IMR-90 (cell line): ENCODE measurements at regions not wholly inside any gene's neighbourhood (a gene's known extent, or its start where the extent isn't known, plus 50 kb on each side); places are given as distances from the start of the nearest gene placed in this dataset.

ENCODE experiments used
- ATAC-seq: fragments of 200-7000 bp; cut with Tn5 transposase; 2 replicates; pipeline ENCODE4 v1.9.1; 2020; ENCODE audit warnings: low read depth, mild to moderate bottlenecking, moderate library complexity
- BruUV-seq: library from RNA; stranded (reverse); fragments of 400-500 nt; replicated peaks from 2 replicates; lab custom pipeline; 2021; lab: Mats Ljungman, UMichigan
- CTCF ChIA-PET: fragments of 300-600 bp; formaldehyde crosslinking; extraction: SDS; loops from one replicate; lab custom pipeline; 2021; ENCODE audit warnings: antibody characterized with exemption; lab: Yijun Ruan, JAX
- POLR2A ChIA-PET: fragments of 300-600 bp; sonication (Branson Sonifier 250); formaldehyde crosslinking; loops from one replicate; lab custom pipeline; 2022; ENCODE audit warnings: antibody characterized with exemption; ENCODE audit not compliant: unreplicated experiment; lab: Charles Lee
- DNase-seq: peaks from one replicate; pipeline ENCODE4 v3.0.0; 2013
- H2AFZ ChIP-seq: replicated peaks from 2 replicates; pipeline ENCODE3; 2013; ENCODE audit warnings: low read length, mild to moderate bottlenecking; ENCODE audit not compliant: poor library complexity
- H2AK5ac ChIP-seq: 2 replicates; pipeline ENCODE4 v1.6.1; 2013; ENCODE audit warnings: low read depth, low read length, inconsistent platforms
- H2AK9ac ChIP-seq: replicated peaks from 2 replicates; pipeline ENCODE3; 2013; ENCODE audit warnings: mild to moderate bottlenecking, low read depth, low read length, moderate library complexity; ENCODE audit not compliant: poor library complexity
- H2BK120ac ChIP-seq: 2 replicates; pipeline ENCODE4 v1.6.1; 2013; ENCODE audit warnings: low read depth, low read length, inconsistent platforms
- H2BK15ac ChIP-seq: 3 replicates; pipeline ENCODE4 v1.6.1; 2013; ENCODE audit warnings: low read depth, low read length, inconsistent platforms
- H2BK20ac ChIP-seq: 2 replicates; pipeline ENCODE4 v1.6.1; 2013; ENCODE audit warnings: low read depth, mild to moderate bottlenecking, inconsistent platforms, low read length, moderate library complexity
- H2BK5ac ChIP-seq: 2 replicates; pipeline ENCODE4 v1.6.1; 2013; ENCODE audit warnings: mild to moderate bottlenecking, low read depth, low read length, inconsistent platforms; ENCODE audit not compliant: poor library complexity, severe bottlenecking
- H3K14ac ChIP-seq: replicated peaks from 2 replicates; pipeline ENCODE4 v1.6.1; 2013; ENCODE audit warnings: low read depth, low read length, inconsistent platforms
- H3K18ac ChIP-seq: 2 replicates; pipeline ENCODE4 v1.6.1; 2013; ENCODE audit warnings: low read depth, low read length, control low read depth
- H3K23ac ChIP-seq: 2 replicates; pipeline ENCODE4 v1.6.1; 2013; ENCODE audit warnings: low read depth, low read length, inconsistent platforms
- H3K27ac ChIP-seq: 2 replicates; pipeline ENCODE4 v1.5.1; 2013; ENCODE audit warnings: mild to moderate bottlenecking, control low read depth, low read length; ENCODE audit not compliant: insufficient read depth
- H3K27me3 ChIP-seq: 2 replicates; pipeline ENCODE4 v1.6.1; 2013; ENCODE audit warnings: low read length; ENCODE audit not compliant: control insufficient read depth, insufficient read depth
- H3K36me3 ChIP-seq: 2 replicates; pipeline ENCODE4 v1.6.1; 2013; ENCODE audit warnings: low read length, mixed read lengths; ENCODE audit not compliant: control insufficient read depth, insufficient read depth
- H3K4ac ChIP-seq: 2 replicates; pipeline ENCODE4 v1.6.1; 2013; ENCODE audit warnings: low read depth, low read length, inconsistent platforms
- H3K4me1 ChIP-seq: 2 replicates; pipeline ENCODE4 v1.6.1; 2013; ENCODE audit warnings: low read length, mixed read lengths; ENCODE audit not compliant: control insufficient read depth, insufficient read depth
- H3K4me2 ChIP-seq: 2 replicates; pipeline ENCODE4 v1.6.1; 2013; ENCODE audit warnings: low read depth, mild to moderate bottlenecking, control low read depth, low read length, moderate library complexity
- H3K4me3 ChIP-seq: 2 replicates; pipeline ENCODE4 v1.5.1; 2013; ENCODE audit warnings: low read depth, mild to moderate bottlenecking, control low read depth, low read length, moderate library complexity; ENCODE audit not compliant: insufficient read depth
- H3K56ac ChIP-seq: 2 replicates; pipeline ENCODE4 v1.6.1; 2013; ENCODE audit warnings: low read length, inconsistent platforms; ENCODE audit not compliant: insufficient read depth; ENCODE audit errors: extremely low read depth
- H3K79me1 ChIP-seq, 2 experiments: 2 replicates each; pipeline ENCODE4 v1.6.1; 2013; ENCODE audit warnings: low read length in 2 of 2, inconsistent platforms in 1 of 2, low read depth in 1 of 2
- H3K9ac ChIP-seq: 2 replicates; pipeline ENCODE4 v1.6.1; 2013; ENCODE audit warnings: low read depth, low read length, control low read depth
- H3K9me1 ChIP-seq: 2 replicates; pipeline ENCODE4 v1.6.1; 2013; ENCODE audit warnings: low read length, inconsistent platforms; ENCODE audit not compliant: insufficient read depth
- H3K9me3 ChIP-seq: 2 replicates; pipeline ENCODE4 v1.6.1; 2013; ENCODE audit warnings: low read length; ENCODE audit not compliant: control insufficient read depth, insufficient read depth
- H4K20me1 ChIP-seq: 2 replicates; pipeline ENCODE4 v1.6.1; 2013; ENCODE audit warnings: low read length, inconsistent platforms; ENCODE audit not compliant: insufficient read depth
- H4K5ac ChIP-seq: 2 replicates; pipeline ENCODE4 v1.6.1; 2013; ENCODE audit warnings: mild to moderate bottlenecking, low read depth, low read length, control low read depth
- H4K8ac ChIP-seq, 2 experiments: 2 replicates each; pipeline ENCODE4 v1.6.1; 2013; ENCODE audit warnings: low read depth in 2 of 2, low read length in 2 of 2, control low read depth in 1 of 2, inconsistent platforms in 1 of 2
- H4K91ac ChIP-seq: 2 replicates; pipeline ENCODE4 v1.6.1; 2013; ENCODE audit warnings: low read depth, low read length, inconsistent platforms; ENCODE audit not compliant: insufficient read depth
- BHLHE40 ChIP-seq: fragments of 150-350 bp; IDR thresholded peaks from 2 replicates; pipeline ENCODE4 v1.6.1; 2016; ENCODE audit warnings: mild to moderate bottlenecking, low read depth, low read length
- CHD1 ChIP-seq: IDR thresholded peaks from 2 replicates; pipeline ENCODE4 v1.6.1; 2012; ENCODE audit warnings: low read depth, low read length, improper control_type of control experiment
- CTCF ChIP-seq: conservative IDR thresholded peaks from 2 replicates; pipeline ENCODE4 v1.5.1; 2012; ENCODE audit warnings: mild to moderate bottlenecking, low read depth, low read length, improper control_type of control experiment
- FOS ChIP-seq: fragments of 150-350 bp; IDR thresholded peaks from 2 replicates; pipeline ENCODE4 v1.6.1; 2016; ENCODE audit warnings: low read depth, low read length
- MAFK ChIP-seq: IDR thresholded peaks from 2 replicates; pipeline ENCODE4 v1.6.1; 2012; ENCODE audit warnings: low read depth, low read length, improper control_type of control experiment
- MAZ ChIP-seq: IDR thresholded peaks from 2 replicates; pipeline ENCODE4 v1.6.1; 2012; ENCODE audit warnings: low read depth, mild to moderate bottlenecking, low read length, improper control_type of control experiment, moderate library complexity, borderline replicate concordance
- MXI1 ChIP-seq: IDR thresholded peaks from 2 replicates; pipeline ENCODE4 v1.6.1; 2012; ENCODE audit warnings: low read depth, mild to moderate bottlenecking, low read length, moderate library complexity, borderline replicate concordance
- NFE2L2 ChIP-seq: fragments of 150-350 bp; IDR thresholded peaks from 2 replicates; pipeline ENCODE4 v1.6.1; 2016; ENCODE audit warnings: low read depth, mild to moderate bottlenecking, low read length
- WGBS, 2 experiments: methylation state at CpG; one replicate each; pipeline versions ENCODE4 v1.1.5 to v1.1.7; 2013; ENCODE audit warnings: missing lambda C conversion rate in 2 of 2; ENCODE audit not compliant: insufficient read length in 1 of 2; ENCODE audit errors: extremely low coverage in 2 of 2; 5-methylcytosine and 5-hydroxymethylcytosine counted together
- dilution Hi-C: fragments of 300-500 bp; cut with HindIII; formaldehyde crosslinking; loops from one replicate; pipeline ENCODE4 v1.14.3; 2018; ENCODE audit warnings: low sequenced_read_pairs; ENCODE audit not compliant: unreplicated experiment
- in situ Hi-C: fragments of 300-500 bp; cut with MboI; formaldehyde crosslinking; loops from 3 replicates; pipeline ENCODE4 v1.14.3; 2019; ENCODE audit warnings: low sequenced_read_pairs, inconsistent platforms, mixed read lengths
- intact Hi-C: fragments of 100-400 bp; cut with micrococcal nuclease; formaldehyde crosslinking; loops from 2 replicates; pipeline ENCODE4 v1.10.0; 2022

- no peak overlapping the region for H2AK9ac ChIP-seq
- peaks cover 2% of the 10 kb centered on the region; the same call in 1 of the 2 replicates for H3K4me1 ChIP-seq
- no peak overlapping the region for H3K23ac ChIP-seq
- BruUV-seq: no TSS peak
- H2BK120ac ChIP-seq: no peak overlapping the region
- no CpG with 5 or more reads among the region's 2 CpGs for WGBS, 2 experiments
- no peak overlapping the region for H2BK20ac ChIP-seq
- no peaks in the 10 kb centered on the region for H3K36me3 ChIP-seq
- H2AK5ac ChIP-seq: no peak overlapping the region
- ChIA-PET POLR2A (no interaction called here), CTCF (no interaction called here)
- no peak overlapping the region for H4K8ac ChIP-seq
- no peak overlapping the region for H3K18ac ChIP-seq
- H3K4me2 ChIP-seq: no peak overlapping the region
- H3K9ac ChIP-seq: no peak overlapping the region
- no peak overlapping the region for H3K14ac ChIP-seq
- H3K4me3 ChIP-seq: no peak overlapping the region
- no peaks in the 10 kb centered on the region for H3K9me3 ChIP-seq
- H4K91ac ChIP-seq: no peak overlapping the region
- no peaks in the 10 kb centered on the region for H4K20me1 ChIP-seq
- H2AFZ ChIP-seq: no peak overlapping the region
- no peak overlapping the region for H3K56ac ChIP-seq
- TF ChIP-seq NFE2L2 (no peak), FOS (no peak), BHLHE40 (no peak), MAFK (no peak), CHD1 (no peak), MAZ (no peak), MXI1 (no peak), CTCF (no peak)
- in situ Hi-C loops (no loop called here), dilution Hi-C loops (no loop called here), intact Hi-C loops (no loop called here)
- H3K9me1 ChIP-seq: no peaks in the 10 kb centered on the region
- DNase-seq (no peak), ATAC-seq (no peak)
- no peak overlapping the region for H3K4ac ChIP-seq
- H3K27ac ChIP-seq: no peak overlapping the region
- H3K27me3 ChIP-seq: no peaks in the 10 kb centered on the region
- H2BK5ac ChIP-seq: no peak overlapping the region
- no peak overlapping the region for H4K5ac ChIP-seq
- H3K79me1 ChIP-seq: no peaks in the 10 kb centered on the region
- no peak overlapping the region for H2BK15ac ChIP-seq
Measured at GRCh38 chr6:55642366-55642765, 63.4 kb upstream of the HMGCLL1 start.
